ENCODE measurements at regions not wholly inside any gene's neighbourhood (a gene's known extent, or its start where the extent isn't known, plus 50 kb on each side); places are given as distances from the start of the nearest gene placed in this dataset.

GRCh38 chr18:42211201-42211600 is 256.2 kb downstream of the PIK3C3 start:
- TF ChIP-seq CTCF (IDR thresholded peaks at IDR 0.05) (no peak), POLR2A (IDR thresholded peaks at IDR 0.05) (no peak)
